SU-DHL-6 (cell line): ENCODE measurements at regions not wholly inside any gene's neighbourhood (a gene's known extent, or its start where the extent isn't known, plus 50 kb on each side); places are given as distances from the start of the nearest gene placed in this dataset.

Source experiments
- H2AFZ ChIP-seq: fragments of 200-600 bp; sonication (generic); 2 replicates; pipeline ENCODE4 v1.6.1; 2014; ENCODE audit warnings: low read depth, mild to moderate bottlenecking, moderate library complexity, mixed read lengths, antibody characterized with exemption, low read length; ENCODE audit not compliant: severe bottlenecking
- H3F3A ChIP-seq: fragments of 200-600 bp; shearing (Covaris generic); 2 replicates; pipeline ENCODE4 v1.6.0; 2016; ENCODE audit warnings: antibody characterized with exemption, mild to moderate bottlenecking; ENCODE audit not compliant: insufficient read depth
- H3K27ac ChIP-seq: fragments of 200-600 bp; sonication (generic); 2 replicates; pipeline ENCODE4 v1.5.1; 2016; ENCODE audit warnings: low read depth, mild to moderate bottlenecking, low read length, moderate library complexity, mixed read lengths
- H3K27me3 ChIP-seq: fragments of 200-600 bp; sonication (generic), shearing (Covaris generic); 2 replicates; pipeline ENCODE4 v1.6.0; 2014; ENCODE audit warnings: mild to moderate bottlenecking, low read length
- H3K36me3 ChIP-seq: fragments of 200-600 bp; sonication (generic); 2 replicates; pipeline ENCODE4 v1.6.1; 2014; ENCODE audit warnings: mild to moderate bottlenecking, low read length, mixed read lengths
- H3K4me2 ChIP-seq: fragments of 300-600, 200-600 bp; shearing (Covaris generic), sonication (generic); 2 replicates; pipeline ENCODE4 v1.6.0; 2014; ENCODE audit warnings: low read length, low read depth, mild to moderate bottlenecking; ENCODE audit not compliant: poor library complexity, severe bottlenecking
- H3K4me3 ChIP-seq: fragments of 200-600 bp; sonication (generic); 2 replicates; pipeline ENCODE4 v1.5.1; 2014; ENCODE audit warnings: antibody characterized with exemption, low read length, mild to moderate bottlenecking, mixed read lengths; ENCODE audit not compliant: insufficient read depth, poor library complexity, severe bottlenecking
- H3K79me2 ChIP-seq: fragments of 200-600 bp; sonication (generic); 2 replicates; pipeline ENCODE4 v1.6.1; 2014; ENCODE audit warnings: mild to moderate bottlenecking, low read length, moderate library complexity; ENCODE audit not compliant: insufficient read depth
- H3K9ac ChIP-seq: fragments of 200-600 bp; sonication (generic); 2 replicates; pipeline ENCODE4 v1.7.0; 2014; ENCODE audit warnings: mild to moderate bottlenecking, low read length
- H3K9me2 ChIP-seq: fragments of 200-600 bp; sonication (generic); replicated peaks from 2 replicates; pipeline ENCODE4 v1.6.1; 2014; ENCODE audit warnings: low read length; ENCODE audit not compliant: insufficient read depth
- H3K9me3 ChIP-seq: fragments of 200-600 bp; sonication (generic); 2 replicates; pipeline ENCODE4 v1.6.1; 2014; ENCODE audit warnings: low read length, mixed read lengths; ENCODE audit not compliant: insufficient read depth
- H4K20me1 ChIP-seq: fragments of 200-600 bp; sonication (generic); 2 replicates; pipeline ENCODE4 v1.6.1; 2014; ENCODE audit warnings: low read depth, mild to moderate bottlenecking, antibody characterized with exemption, low read length, moderate library complexity, mixed read lengths
- CTCF ChIP-seq: fragments of 200-600 bp; sonication (generic); IDR thresholded peaks from one replicate; pipeline ENCODE4 v1.5.1; 2017; ENCODE audit warnings: antibody characterized with exemption, mild to moderate bottlenecking, low read length, moderate library complexity; ENCODE audit not compliant: insufficient read depth, poor library complexity, severe bottlenecking
- EZH2phosphoT487 ChIP-seq: fragments of 200-600 bp; sonication (generic), shearing (Covaris generic); conservative IDR thresholded peaks from 2 replicates; pipeline ENCODE4 v1.6.1; 2018; ENCODE audit warnings: mild to moderate bottlenecking, antibody characterized with exemption, low read length, moderate library complexity, mixed read lengths

GRCh38 chr17:16882243-16882925 lies 89.5 kb downstream of the TNFRSF13B start:
- no peak overlapping the region for H3K4me2 ChIP-seq
- H2AFZ ChIP-seq, result no peak overlapping the region
- no peak overlapping the region for H3K27ac ChIP-seq
- no peak overlapping the region for H3K9ac ChIP-seq
- no peak overlapping the region for H3K4me3 ChIP-seq
- H3K9me2 ChIP-seq, result no peaks in the 10 kb centered on the region
- H3K79me2 ChIP-seq, result no peaks in the 10 kb centered on the region
- H4K20me1 ChIP-seq, result no peaks in the 10 kb centered on the region
- TF ChIP-seq CTCF (no peak), EZH2phosphoT487 (no peak)
- no peaks in the 10 kb centered on the region for H3F3A ChIP-seq
- H3K27me3 ChIP-seq, result no peaks in the 10 kb centered on the region
- no peaks in the 10 kb centered on the region for H3K9me3 ChIP-seq
- no peaks in the 10 kb centered on the region for H3K36me3 ChIP-seq

- Histone ChIP-seq H3K9me2 (no peaks in the 10 kb centered on the region), H3K4me2 (no peak overlapping the region), H3K9ac (no peak overlapping the region), H3K79me2 (no peaks in the 10 kb centered on the region), H2AFZ (no peak overlapping the region), H3K36me3 (no peaks in the 10 kb centered on the region), H3K4me3 (no peak overlapping the region), H3K27ac (no peak overlapping the region), H4K20me1 (no peaks in the 10 kb centered on the region), H3K27me3 (no peaks in the 10 kb centered on the region), H3K9me3 (no peaks in the 10 kb centered on the region), H3F3A (no peaks in the 10 kb centered on the region)
- TF ChIP-seq EZH2phosphoT487 (no peak), CTCF (no peak)
Measured at GRCh38 chr17:16881239-16881924, 90.5 kb downstream of the TNFRSF13B start.

GRCh38 chr17:16880843-16881230 lies 91.1 kb downstream of the TNFRSF13B start:
- TF ChIP-seq EZH2phosphoT487 (no peak), CTCF (no peak)
- H3K9ac ChIP-seq, result no peak overlapping the region
- H3K9me3 ChIP-seq, result no peaks in the 10 kb centered on the region
- H3K36me3 ChIP-seq, result no peaks in the 10 kb centered on the region
- no peak overlapping the region for H3K4me2 ChIP-seq
- H3F3A ChIP-seq, result no peaks in the 10 kb centered on the region
- no peak overlapping the region for H2AFZ ChIP-seq
- no peak overlapping the region for H3K4me3 ChIP-seq
- no peaks in the 10 kb centered on the region for H3K79me2 ChIP-seq
- no peaks in the 10 kb centered on the region for H4K20me1 ChIP-seq
- no peak overlapping the region for H3K27ac ChIP-seq
- no peaks in the 10 kb centered on the region for H3K9me2 ChIP-seq
- H3K27me3 ChIP-seq, result no peaks in the 10 kb centered on the region
